Retinal pigment epithelial cell (primary cell): ENCODE measurements at regions not wholly inside any gene's neighbourhood (a gene's known extent, or its start where the extent isn't known, plus 50 kb on each side); places are given as distances from the start of the nearest gene placed in this dataset.

Experiments used
- DNase-seq: peaks from one replicate; pipeline ENCODE4 v3.0.0-alpha.2; 2010; ENCODE audit warnings: low read depth
- H3K4me3 ChIP-seq: 2 replicates; pipeline ENCODE4 v1.5.1; 2011; ENCODE audit warnings: mild to moderate bottlenecking, low read length, control low read depth, moderate library complexity
- TF ChIP-seq, protein P1 (sequence below): conservative IDR thresholded peaks from 2 replicates; pipeline ENCODE4 v1.5.1; 2011; ENCODE audit warnings: low read depth, low read length, control low read depth, inconsistent platforms

- no peak overlapping the region for H3K4me3 ChIP-seq
- no peak for DNase-seq
- TF ChIP-seq, protein P1, sequence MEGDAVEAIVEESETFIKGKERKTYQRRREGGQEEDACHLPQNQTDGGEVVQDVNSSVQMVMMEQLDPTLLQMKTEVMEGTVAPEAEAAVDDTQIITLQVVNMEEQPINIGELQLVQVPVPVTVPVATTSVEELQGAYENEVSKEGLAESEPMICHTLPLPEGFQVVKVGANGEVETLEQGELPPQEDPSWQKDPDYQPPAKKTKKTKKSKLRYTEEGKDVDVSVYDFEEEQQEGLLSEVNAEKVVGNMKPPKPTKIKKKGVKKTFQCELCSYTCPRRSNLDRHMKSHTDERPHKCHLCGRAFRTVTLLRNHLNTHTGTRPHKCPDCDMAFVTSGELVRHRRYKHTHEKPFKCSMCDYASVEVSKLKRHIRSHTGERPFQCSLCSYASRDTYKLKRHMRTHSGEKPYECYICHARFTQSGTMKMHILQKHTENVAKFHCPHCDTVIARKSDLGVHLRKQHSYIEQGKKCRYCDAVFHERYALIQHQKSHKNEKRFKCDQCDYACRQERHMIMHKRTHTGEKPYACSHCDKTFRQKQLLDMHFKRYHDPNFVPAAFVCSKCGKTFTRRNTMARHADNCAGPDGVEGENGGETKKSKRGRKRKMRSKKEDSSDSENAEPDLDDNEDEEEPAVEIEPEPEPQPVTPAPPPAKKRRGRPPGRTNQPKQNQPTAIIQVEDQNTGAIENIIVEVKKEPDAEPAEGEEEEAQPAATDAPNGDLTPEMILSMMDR: no peak
Measured at GRCh38 chr4:100042711-100043110, 92.6 kb upstream of the H2AZ1 start.

- TF ChIP-seq, protein P1: no peak
- DNase-seq: no peak
- no peak overlapping the region for H3K4me3 ChIP-seq
Measured at GRCh38 chr4:100042235-100042634, 92.2 kb upstream of the H2AZ1 start.

GRCh38 chr4:100041646-100042045 lies 91.6 kb upstream of the H2AZ1 start:
- H3K4me3 ChIP-seq: no peak overlapping the region
- DNase-seq: no peak
- TF ChIP-seq, protein P1: no peak

- no peak overlapping the region for H3K4me3 ChIP-seq
- DNase-seq: no peak
- TF ChIP-seq, protein P1: no peak
Measured at GRCh38 chr4:100034023-100034664, 84.1 kb upstream of the H2AZ1 start.

GRCh38 chr4:100026066-100026465 lies 76.0 kb upstream of the H2AZ1 start:
- TF ChIP-seq, protein P1: no peak
- H3K4me3 ChIP-seq: no peak overlapping the region
- DNase-seq: no peak

DNA sequence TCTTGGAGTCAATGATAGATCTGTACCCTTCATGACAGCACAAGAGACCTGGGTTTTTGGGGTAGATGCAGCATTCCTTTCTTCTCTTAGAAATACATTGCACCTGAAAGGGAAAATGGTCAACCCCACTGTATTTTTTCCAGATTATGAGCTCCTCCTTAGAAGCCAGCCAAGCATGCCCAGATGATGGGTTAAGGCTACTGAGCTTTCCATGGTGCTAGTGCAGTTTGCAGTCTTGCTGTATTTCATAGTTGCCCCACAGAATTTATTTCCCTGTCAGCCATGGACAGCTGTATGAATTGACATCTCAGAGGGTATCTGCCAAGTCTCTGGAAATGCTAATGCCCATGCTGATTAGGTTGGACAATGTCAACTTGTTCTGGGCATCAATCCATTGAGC lies 73.7 kb upstream of the H2AZ1 start:
- DNase-seq: no peak
- no peak overlapping the region for H3K4me3 ChIP-seq
- TF ChIP-seq, protein P1: no peak

DNA sequence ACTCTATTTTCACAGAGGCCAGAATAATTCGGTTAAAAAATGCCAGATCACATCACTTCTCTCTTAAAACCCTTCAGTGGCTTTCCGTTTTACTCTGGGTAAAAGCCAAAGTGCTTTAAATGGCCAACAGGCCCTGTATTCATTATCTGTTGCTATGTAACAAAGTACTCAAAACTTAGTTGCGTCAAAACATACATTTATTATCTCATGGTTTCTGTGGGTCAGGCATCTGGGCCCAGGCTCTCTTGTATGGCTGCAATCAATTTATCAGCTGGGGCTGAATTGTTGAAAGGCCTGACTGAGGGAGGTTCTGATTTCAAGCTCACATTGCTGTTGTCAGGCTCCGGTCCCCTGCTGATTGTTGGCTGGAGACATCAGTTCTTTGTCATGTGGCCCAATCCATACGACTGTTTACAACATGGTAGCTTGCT lies 72.7 kb upstream of the H2AZ1 start:
- no peak for DNase-seq

More for the DNA sequence above, 72.7 kb upstream of the H2AZ1 start:
- TF ChIP-seq, protein P1: no peak
- no peak overlapping the region for H3K4me3 ChIP-seq
